ENCODE measurements at regions not wholly inside any gene's neighbourhood (a gene's known extent, or its start where the extent isn't known, plus 50 kb on each side); places are given as distances from the start of the nearest gene placed in this dataset.
A peak's percentile ranks its signal among the peaks of the same experiment; 100 is the strongest.

DNA sequence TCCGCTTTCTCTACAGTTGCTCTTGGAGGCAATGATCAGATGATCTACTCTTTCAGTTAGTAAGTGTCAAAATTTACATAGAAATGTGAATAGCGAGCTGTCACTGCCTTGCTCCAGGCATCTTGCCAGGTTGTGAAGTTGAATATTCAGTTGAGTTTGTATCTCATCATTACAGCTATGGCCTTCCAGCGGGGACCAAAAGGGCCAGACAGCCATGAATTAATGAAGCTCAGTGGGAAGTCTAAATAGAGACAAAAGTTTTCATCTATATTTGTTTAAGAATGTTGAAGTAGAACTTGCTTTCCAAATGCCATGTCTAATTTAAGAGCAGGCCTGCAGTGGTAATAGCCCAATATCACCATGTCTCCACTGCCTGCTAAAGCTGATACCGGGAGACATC, 387.8 kb downstream of the FLRT2 start:
- no peak for ATAC-seq
- TF ChIP-seq EZH2 (IDR thresholded peaks at IDR 0.05; ENCODE audit: low read depth, unreplicated experiment) = no peak
- no peaks in the 10 kb centered on the region for H3K27me3 ChIP-seq (ENCODE audit: insufficient read depth)
- no peaks in the 10 kb centered on the region for H3K4me1 ChIP-seq (ENCODE audit: insufficient read depth)
- no peak overlapping the region for H3K27ac ChIP-seq (ENCODE audit: low read depth)
- no peak for DNase-seq (ENCODE audit: low spot score)
- H2AFZ ChIP-seq = no peak overlapping the region
- no peak overlapping the region for H3K4me3 ChIP-seq
- H3K36me3 Mint-ChIP-seq (ENCODE audit: low read depth) = peaks cover 10% of the 10 kb centered on the region; the same call in 2 of the 3 replicates
- H3K27ac Mint-ChIP-seq = no peak overlapping the region
- no peak overlapping the region for H3K4me2 ChIP-seq
- H3K36me3 ChIP-seq (ENCODE audit: insufficient read depth) = no peaks in the 10 kb centered on the region
- H3K9me3 Mint-ChIP-seq = peaks cover 7% of the 10 kb centered on the region
- H3K79me2 ChIP-seq (replicated peaks; ENCODE audit: insufficient read depth) = no peaks in the 10 kb centered on the region
- peaks cover 6% of the 10 kb centered on the region; the same call in 2 of the 3 replicates for H3K4me1 Mint-ChIP-seq
- peaks cover 5% of the 10 kb centered on the region for H3K27me3 Mint-ChIP-seq (ENCODE audit: insufficient read depth, low read depth, poor library complexity)
- H3F3A ChIP-seq (replicated peaks; ENCODE audit: low read depth) = no peaks in the 10 kb centered on the region
- peaks cover 8% of the 10 kb centered on the region; the same call in 1 of the 2 replicates for H3K9me2 ChIP-seq (ENCODE audit: insufficient read depth)
- no peaks in the 10 kb centered on the region for H4K20me1 ChIP-seq (replicated peaks; ENCODE audit: insufficient read depth)
- H3K4me3 Mint-ChIP-seq = no peak overlapping the region

GRCh38 chr14:85915711-85916110, 385.8 kb downstream of the FLRT2 start:
- TF ChIP-seq POLR2AphosphoS5 (IDR thresholded peaks at IDR 0.05; ENCODE audit: low read depth) (no peak), STAT1 (IDR thresholded peaks at IDR 0.05; ENCODE audit: unreplicated experiment) (no peak), EZH2 (IDR thresholded peaks at IDR 0.05; ENCODE audit: low read depth, unreplicated experiment) (no peak), CREB1 (CRISPR knock-in tag; IDR thresholded peaks at IDR 0.05; ENCODE audit: low read depth) (no peak), EZH2phosphoT487 (IDR thresholded peaks at IDR 0.05; ENCODE audit: unreplicated experiment) (no peak), JUNB (IDR thresholded peaks at IDR 0.05; ENCODE audit: unreplicated experiment) (no peak)
- TF ChIP-seq, protein P1, sequence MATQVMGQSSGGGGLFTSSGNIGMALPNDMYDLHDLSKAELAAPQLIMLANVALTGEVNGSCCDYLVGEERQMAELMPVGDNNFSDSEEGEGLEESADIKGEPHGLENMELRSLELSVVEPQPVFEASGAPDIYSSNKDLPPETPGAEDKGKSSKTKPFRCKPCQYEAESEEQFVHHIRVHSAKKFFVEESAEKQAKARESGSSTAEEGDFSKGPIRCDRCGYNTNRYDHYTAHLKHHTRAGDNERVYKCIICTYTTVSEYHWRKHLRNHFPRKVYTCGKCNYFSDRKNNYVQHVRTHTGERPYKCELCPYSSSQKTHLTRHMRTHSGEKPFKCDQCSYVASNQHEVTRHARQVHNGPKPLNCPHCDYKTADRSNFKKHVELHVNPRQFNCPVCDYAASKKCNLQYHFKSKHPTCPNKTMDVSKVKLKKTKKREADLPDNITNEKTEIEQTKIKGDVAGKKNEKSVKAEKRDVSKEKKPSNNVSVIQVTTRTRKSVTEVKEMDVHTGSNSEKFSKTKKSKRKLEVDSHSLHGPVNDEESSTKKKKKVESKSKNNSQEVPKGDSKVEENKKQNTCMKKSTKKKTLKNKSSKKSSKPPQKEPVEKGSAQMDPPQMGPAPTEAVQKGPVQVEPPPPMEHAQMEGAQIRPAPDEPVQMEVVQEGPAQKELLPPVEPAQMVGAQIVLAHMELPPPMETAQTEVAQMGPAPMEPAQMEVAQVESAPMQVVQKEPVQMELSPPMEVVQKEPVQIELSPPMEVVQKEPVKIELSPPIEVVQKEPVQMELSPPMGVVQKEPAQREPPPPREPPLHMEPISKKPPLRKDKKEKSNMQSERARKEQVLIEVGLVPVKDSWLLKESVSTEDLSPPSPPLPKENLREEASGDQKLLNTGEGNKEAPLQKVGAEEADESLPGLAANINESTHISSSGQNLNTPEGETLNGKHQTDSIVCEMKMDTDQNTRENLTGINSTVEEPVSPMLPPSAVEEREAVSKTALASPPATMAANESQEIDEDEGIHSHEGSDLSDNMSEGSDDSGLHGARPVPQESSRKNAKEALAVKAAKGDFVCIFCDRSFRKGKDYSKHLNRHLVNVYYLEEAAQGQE (IDR thresholded peaks at IDR 0.05; ENCODE audit: unreplicated experiment) = no peak
- TF ChIP-seq, protein P2, sequence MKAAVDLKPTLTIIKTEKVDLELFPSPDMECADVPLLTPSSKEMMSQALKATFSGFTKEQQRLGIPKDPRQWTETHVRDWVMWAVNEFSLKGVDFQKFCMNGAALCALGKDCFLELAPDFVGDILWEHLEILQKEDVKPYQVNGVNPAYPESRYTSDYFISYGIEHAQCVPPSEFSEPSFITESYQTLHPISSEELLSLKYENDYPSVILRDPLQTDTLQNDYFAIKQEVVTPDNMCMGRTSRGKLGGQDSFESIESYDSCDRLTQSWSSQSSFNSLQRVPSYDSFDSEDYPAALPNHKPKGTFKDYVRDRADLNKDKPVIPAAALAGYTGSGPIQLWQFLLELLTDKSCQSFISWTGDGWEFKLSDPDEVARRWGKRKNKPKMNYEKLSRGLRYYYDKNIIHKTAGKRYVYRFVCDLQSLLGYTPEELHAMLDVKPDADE (IDR thresholded peaks at IDR 0.05) = no peak
- TF ChIP-seq, protein P3, sequence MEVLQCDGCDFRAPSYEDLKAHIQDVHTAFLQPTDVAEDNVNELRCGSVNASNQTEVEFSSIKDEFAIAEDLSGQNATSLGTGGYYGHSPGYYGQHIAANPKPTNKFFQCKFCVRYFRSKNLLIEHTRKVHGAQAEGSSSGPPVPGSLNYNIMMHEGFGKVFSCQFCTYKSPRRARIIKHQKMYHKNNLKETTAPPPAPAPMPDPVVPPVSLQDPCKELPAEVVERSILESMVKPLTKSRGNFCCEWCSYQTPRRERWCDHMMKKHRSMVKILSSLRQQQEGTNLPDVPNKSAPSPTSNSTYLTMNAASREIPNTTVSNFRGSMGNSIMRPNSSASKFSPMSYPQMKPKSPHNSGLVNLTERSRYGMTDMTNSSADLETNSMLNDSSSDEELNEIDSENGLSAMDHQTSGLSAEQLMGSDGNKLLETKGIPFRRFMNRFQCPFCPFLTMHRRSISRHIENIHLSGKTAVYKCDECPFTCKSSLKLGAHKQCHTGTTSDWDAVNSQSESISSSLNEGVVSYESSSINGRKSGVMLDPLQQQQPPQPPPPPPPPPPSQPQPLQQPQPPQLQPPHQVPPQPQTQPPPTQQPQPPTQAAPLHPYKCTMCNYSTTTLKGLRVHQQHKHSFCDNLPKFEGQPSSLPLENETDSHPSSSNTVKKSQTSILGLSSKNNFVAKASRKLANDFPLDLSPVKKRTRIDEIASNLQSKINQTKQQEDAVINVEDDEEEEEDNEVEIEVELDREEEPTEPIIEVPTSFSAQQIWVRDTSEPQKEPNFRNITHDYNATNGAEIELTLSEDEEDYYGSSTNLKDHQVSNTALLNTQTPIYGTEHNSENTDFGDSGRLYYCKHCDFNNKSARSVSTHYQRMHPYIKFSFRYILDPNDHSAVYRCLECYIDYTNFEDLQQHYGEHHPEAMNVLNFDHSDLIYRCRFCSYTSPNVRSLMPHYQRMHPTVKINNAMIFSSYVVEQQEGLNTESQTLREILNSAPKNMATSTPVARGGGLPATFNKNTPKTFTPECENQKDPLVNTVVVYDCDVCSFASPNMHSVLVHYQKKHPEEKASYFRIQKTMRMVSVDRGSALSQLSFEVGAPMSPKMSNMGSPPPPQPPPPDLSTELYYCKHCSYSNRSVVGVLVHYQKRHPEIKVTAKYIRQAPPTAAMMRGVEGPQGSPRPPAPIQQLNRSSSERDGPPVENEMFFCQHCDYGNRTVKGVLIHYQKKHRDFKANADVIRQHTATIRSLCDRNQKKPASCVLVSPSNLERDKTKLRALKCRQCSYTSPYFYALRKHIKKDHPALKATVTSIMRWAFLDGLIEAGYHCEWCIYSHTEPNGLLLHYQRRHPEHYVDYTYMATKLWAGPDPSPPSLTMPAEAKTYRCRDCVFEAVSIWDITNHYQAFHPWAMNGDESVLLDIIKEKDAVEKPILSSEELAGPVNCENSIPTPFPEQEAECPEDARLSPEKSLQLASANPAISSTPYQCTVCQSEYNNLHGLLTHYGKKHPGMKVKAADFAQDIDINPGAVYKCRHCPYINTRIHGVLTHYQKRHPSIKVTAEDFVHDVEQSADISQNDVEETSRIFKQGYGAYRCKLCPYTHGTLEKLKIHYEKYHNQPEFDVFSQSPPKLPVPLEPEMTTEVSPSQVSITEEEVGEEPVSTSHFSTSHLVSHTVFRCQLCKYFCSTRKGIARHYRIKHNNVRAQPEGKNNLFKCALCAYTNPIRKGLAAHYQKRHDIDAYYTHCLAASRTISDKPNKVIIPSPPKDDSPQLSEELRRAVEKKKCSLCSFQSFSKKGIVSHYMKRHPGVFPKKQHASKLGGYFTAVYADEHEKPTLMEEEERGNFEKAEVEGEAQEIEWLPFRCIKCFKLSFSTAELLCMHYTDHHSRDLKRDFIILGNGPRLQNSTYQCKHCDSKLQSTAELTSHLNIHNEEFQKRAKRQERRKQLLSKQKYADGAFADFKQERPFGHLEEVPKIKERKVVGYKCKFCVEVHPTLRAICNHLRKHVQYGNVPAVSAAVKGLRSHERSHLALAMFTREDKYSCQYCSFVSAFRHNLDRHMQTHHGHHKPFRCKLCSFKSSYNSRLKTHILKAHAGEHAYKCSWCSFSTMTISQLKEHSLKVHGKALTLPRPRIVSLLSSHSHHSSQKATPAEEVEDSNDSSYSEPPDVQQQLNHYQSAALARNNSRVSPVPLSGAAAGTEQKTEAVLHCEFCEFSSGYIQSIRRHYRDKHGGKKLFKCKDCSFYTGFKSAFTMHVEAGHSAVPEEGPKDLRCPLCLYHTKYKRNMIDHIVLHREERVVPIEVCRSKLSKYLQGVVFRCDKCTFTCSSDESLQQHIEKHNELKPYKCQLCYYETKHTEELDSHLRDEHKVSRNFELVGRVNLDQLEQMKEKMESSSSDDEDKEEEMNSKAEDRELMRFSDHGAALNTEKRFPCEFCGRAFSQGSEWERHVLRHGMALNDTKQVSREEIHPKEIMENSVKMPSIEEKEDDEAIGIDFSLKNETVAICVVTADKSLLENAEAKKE (CRISPR knock-in tag; IDR thresholded peaks at IDR 0.05) = no peak
- peaks cover 8% of the 10 kb centered on the region; the same call in 1 of the 2 replicates for H3K9me2 ChIP-seq (ENCODE audit: insufficient read depth)
- no peak overlapping the region for H3K27ac ChIP-seq (ENCODE audit: low read depth)
- H3K4me2 ChIP-seq = peak overlapping the region; percentile 38; the same call in 1 of the 2 replicates
- peak overlapping the region; percentile 52; the same call in 1 of the 2 replicates for H2AFZ ChIP-seq
- Mint-ChIP-seq H3K27me3 (ENCODE audit: insufficient read depth, low read depth, poor library complexity) (peaks cover 5% of the 10 kb centered on the region), H3K4me1 (peaks cover 6% of the 10 kb centered on the region; the same call in 2 of the 3 replicates), H3K4me3 (no peak overlapping the region), H3K36me3 (ENCODE audit: low read depth) (peaks cover 10% of the 10 kb centered on the region; the same call in 2 of the 3 replicates), H3K27ac (peak overlapping the region; percentile 55; the same call in 1 of the 2 replicates), H3K9me3 (peaks cover 7% of the 10 kb centered on the region)
- ATAC-seq (no peak), DNase-seq (ENCODE audit: low spot score) (no peak)
- no peaks in the 10 kb centered on the region for H4K20me1 ChIP-seq (replicated peaks; ENCODE audit: insufficient read depth)
- no peaks in the 10 kb centered on the region for H3F3A ChIP-seq (replicated peaks; ENCODE audit: low read depth)
- H3K4me1 ChIP-seq (ENCODE audit: insufficient read depth) = no peaks in the 10 kb centered on the region
- H3K79me2 ChIP-seq (replicated peaks; ENCODE audit: insufficient read depth) = no peaks in the 10 kb centered on the region
- H3K4me3 ChIP-seq = peak overlapping the region; percentile 23; the same call in 1 of the 2 replicates
- no peaks in the 10 kb centered on the region for H3K27me3 ChIP-seq (ENCODE audit: insufficient read depth)
- no peaks in the 10 kb centered on the region for H3K36me3 ChIP-seq (ENCODE audit: insufficient read depth)

All from GM23338 (cell line).